HG03432 (cell line): ENCODE measurements at regions not wholly inside any gene's neighbourhood (a gene's known extent, or its start where the extent isn't known, plus 50 kb on each side); places are given as distances from the start of the nearest gene placed in this dataset.
"Not testable (repeated sequence)": the region's sequence is repeated elsewhere in the genome, so short reads cannot be mapped to it uniquely, and the experiment has no call there.

ENCODE experiments used
- ATAC-seq: cut with Tn5 transposase; IDR thresholded peaks from one replicate; pipeline ENCODE4 v1.9.1; 2021; ENCODE audit warnings: mild to moderate bottlenecking, moderate library complexity; ENCODE audit not compliant: unreplicated experiment

DNA sequence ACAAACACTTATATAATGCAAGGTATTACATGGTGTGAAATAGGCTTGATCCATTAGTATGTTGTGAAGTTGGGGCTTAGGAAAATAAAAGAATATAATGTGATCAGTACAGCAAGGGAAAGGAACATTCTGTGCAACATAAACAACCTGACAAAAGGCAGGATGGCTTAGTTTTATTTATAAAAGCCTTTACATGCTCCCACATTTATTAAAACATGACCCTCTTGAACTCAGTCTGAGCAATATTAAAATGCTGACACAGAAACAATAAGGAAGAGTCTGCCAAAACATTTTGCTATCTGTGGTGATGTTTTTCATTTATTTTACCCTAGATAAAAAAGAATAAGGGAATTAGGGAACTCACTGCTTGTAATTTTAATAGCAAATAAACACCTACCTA lies 519.7 kb downstream of the PCDH7 start:
- ATAC-seq = no peak

GRCh38 chr4:31241504-31242106 lies 521.4 kb downstream of the PCDH7 start:
- no peak for ATAC-seq

GRCh38 chr4:31246856-31247255 lies 526.7 kb downstream of the PCDH7 start:
- no peak for ATAC-seq

GRCh38 chr4:31259119-31259518 lies 539.0 kb downstream of the PCDH7 start:
- ATAC-seq = no peak

- ATAC-seq = no peak
These were observed 541.5 kb downstream of the PCDH7 start for GRCh38 chr4:31261632-31262031.

GRCh38 chr4:31266094-31266493 lies 545.9 kb downstream of the PCDH7 start:
- not testable (repeated sequence) for ATAC-seq

DNA sequence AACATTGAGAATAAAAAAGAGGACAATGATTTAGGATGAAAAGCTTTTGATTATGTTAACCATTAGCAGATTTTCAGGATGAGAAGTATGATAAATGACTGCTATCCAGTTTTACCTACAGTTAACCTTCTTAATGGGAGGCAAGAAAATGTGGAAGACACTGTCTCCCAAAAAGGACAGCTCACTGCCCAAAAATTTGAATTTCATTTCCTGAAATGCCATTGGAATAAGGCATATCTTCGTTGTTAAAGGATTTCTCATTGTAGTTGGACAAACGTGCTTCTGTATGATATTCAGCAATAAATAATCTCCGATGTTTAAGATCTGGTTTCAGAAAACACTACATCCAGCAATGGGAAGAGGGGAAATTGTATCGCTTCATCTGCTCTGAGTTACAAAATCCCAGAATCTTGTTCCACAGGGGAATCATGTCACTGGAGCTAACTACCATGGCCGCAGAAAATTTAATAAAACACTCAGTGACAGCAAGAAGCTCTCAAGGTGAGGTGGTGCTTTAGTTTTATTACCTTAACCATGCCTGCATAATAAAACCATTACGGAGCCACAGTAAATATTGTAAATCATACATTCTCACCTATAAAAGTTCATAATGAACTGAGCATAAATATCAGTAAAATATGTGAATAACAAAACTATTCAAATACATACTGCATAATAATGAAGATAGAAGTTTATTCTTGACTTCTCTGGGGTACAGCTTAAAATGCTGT lies 552.3 kb downstream of the PCDH7 start:
- no peak for ATAC-seq

DNA sequence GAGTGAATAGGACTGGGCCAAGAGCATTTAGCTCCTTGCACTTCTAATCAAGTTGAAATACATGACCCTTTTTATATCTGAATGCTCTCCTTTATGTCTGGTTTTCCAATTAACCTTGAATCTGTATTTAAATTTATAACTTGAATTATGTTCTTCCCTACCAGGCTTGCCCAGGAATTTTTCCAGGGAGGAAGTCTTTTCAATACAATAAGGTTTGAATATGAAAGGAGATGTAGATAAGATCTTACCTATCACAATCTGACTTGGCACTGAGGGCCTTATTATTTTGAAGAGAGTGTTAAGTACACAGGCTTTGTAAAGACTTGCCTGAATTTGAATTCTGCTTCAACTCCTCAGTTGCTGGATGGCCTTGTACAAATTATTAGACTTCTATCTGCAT lies 555.7 kb downstream of the PCDH7 start:
- ATAC-seq = no peak

GRCh38 chr4:31283679-31284078 lies 563.5 kb downstream of the PCDH7 start:
- no peak for ATAC-seq

DNA sequence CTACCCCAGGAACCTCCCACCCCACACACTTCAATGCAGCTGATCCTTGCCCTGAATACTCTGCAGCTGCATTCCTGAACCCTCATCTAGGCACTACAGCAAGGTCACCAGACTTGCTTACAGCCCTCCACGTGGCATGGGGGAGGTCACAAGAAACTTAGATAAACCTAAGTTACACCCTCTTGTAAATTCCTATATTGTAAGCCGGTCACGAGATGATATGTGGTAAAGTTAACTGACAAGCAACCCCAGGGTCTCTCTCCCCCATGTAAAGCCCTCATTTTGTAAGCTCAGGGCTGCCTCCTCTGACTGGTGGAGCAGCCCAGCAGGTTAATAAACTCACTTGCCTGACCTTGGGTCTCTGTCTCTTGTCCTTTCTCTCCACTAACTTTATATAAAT lies 570.7 kb downstream of the PCDH7 start:
- ATAC-seq = peak; percentile 44

DNA sequence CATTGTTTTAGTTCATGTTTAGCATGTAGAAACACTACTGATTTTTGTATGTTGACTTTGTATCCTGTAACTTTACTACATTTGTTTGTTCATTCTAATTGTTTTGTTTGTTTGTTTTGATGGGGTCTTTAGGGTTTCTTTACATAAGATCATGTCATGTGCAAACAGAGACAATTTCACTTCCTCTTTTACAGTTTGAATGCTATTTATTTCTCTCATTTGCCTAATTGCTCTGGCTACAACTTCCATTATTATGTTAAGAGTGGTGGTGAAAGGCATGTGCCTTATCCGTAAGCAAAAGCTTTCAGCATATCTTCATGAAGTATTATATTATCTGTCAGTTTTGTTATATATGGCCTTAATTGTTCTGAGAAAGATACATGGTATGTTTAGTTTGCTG lies 571.1 kb downstream of the PCDH7 start:
- peak; percentile 90 for ATAC-seq

- ATAC-seq = no peak
These were observed 574.7 kb downstream of the PCDH7 start for GRCh38 chr4:31294655-31295480.

DNA sequence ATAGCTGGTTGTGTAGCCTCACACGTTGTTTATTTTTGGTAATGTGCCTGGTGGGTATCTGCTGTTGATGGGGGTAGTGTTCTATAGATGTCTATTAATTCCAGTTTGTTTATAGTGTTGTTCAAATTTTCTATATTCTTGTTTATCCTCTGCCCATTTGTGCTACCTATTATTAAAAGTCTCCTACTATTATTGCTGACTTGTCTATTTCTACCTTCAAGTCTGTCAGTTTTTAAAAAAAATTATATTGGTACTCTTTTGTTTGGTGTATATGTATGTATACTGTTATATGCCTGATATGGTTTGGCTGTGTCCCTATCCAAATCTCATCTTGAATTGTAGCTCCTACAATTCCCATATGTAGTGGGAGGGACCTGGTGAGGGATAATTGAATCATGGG lies 578.6 kb downstream of the PCDH7 start:
- ATAC-seq = no peak

- ATAC-seq = no peak
These were observed 586.9 kb downstream of the PCDH7 start for GRCh38 chr4:31307029-31307428.

DNA sequence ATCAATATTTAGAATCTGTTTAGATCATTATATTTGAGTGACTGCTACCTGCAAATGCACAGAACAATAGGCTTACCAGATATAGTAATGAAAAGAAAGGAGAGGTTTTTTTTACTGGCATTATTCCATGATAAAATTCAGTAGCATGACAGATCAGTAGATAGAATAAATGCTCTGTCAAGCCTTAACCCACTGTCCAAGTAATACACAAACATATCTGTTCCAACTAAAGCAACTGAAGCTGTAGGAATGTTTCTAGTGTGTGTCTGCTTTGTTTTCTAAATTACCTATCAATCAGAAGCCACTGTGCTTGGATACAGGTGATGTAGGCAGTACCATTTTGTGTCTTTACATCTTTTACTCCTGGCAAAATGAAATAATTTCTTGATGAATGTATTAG lies 604.6 kb downstream of the PCDH7 start:
- no peak for ATAC-seq

- no peak for ATAC-seq
These were observed 605.1 kb downstream of the PCDH7 start for GRCh38 chr4:31325300-31325699.

DNA sequence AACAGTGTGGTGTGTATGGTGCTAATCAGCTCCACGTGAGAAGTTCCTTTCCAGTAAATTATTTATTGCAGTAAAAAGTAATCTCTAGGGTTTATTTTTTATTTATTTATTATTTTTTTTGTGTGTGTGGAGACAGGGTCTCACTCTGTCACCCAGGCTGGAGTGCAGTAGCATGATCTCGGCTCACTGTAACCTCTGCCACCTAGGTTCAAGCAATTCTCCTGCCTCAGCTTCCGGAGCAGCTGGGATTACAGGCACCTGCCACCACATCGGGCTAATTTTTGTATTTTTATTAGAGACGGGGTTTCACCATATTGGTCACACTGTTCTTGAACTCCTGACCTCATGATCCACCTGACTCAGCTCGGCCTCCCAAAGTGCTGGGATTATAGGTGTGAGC lies 606.9 kb downstream of the PCDH7 start:
- no peak for ATAC-seq

DNA sequence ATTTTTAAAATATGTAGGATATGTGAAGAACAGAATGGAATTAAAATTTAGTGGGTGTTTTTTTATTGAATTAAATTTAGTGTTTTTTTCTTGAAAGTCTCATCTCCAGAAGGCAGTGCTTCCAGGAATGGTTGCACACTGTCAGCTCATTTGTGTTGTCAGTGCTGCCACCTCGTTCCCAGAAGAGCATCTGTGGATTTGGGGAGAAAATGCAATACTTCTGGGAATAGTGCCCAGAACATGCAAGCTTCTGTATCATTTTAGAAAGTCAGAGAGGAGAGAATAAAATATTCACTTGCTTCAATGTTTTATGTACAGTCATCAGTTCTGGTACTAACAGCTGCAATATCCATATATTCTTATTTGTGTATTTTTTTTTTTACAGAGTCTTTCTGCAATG lies 608.8 kb downstream of the PCDH7 start:
- no peak for ATAC-seq

- ATAC-seq = no peak
These were observed 614.1 kb downstream of the PCDH7 start for GRCh38 chr4:31334086-31334910.

DNA sequence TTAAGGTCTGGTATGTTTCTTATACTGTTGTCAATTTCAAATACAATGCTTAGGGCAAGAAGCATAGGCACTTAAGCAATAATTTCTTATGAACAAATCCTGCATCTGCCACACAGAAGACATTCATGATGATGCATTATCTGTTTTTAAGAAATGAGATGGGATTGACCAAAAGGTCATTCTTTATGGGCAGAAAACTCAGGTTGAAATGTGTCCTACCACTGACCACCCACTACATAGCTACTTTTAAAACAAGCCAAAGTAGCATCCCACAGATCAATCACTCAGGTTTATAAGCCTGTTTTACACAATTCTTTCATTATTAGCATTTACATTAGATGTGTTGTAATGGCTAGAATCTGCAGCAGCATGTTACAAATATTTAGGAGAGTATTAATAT lies 617.8 kb downstream of the PCDH7 start:
- ATAC-seq = no peak
